ENCODE measurements at regions not wholly inside any gene's neighbourhood (a gene's known extent, or its start where the extent isn't known, plus 50 kb on each side); places are given as distances from the start of the nearest gene placed in this dataset.

- H3K4me1 ChIP-seq = no peaks in the 10 kb centered on the region
- no peak for DNase-seq
- no peak overlapping the region for H3K27ac ChIP-seq
- H3K36me3 ChIP-seq = no peaks in the 10 kb centered on the region
- ATAC-seq = no peak
- H3K9me3 ChIP-seq = no peaks in the 10 kb centered on the region
- intact Hi-C loops (cut with DNase I) = no loop called here
- TF ChIP-seq CTCF (IDR thresholded peaks at IDR 0.05) = no peak
- no peak overlapping the region for H3K4me3 ChIP-seq
- no peaks in the 10 kb centered on the region for H3K27me3 ChIP-seq
Measured at GRCh38 chr13:83281654-83282053, 600.6 kb downstream of the SLITRK1 start.

GRCh38 chr13:83274679-83275078 lies 607.6 kb downstream of the SLITRK1 start:
- Histone ChIP-seq H3K36me3 (no peaks in the 10 kb centered on the region), H3K4me1 (no peaks in the 10 kb centered on the region), H3K27me3 (no peaks in the 10 kb centered on the region), H3K9me3 (no peaks in the 10 kb centered on the region), H3K27ac (no peak overlapping the region), H3K4me3 (no peak overlapping the region)
- TF ChIP-seq CTCF (IDR thresholded peaks at IDR 0.05) = no peak
- no peak for ATAC-seq
- DNase-seq = no peak
- intact Hi-C loops (cut with DNase I) = no loop called here

GRCh38 chr13:83272652-83273240 lies 609.5 kb downstream of the SLITRK1 start:
- ATAC-seq = no peak
- no peaks in the 10 kb centered on the region for H3K9me3 ChIP-seq
- no peak for TF ChIP-seq CTCF (IDR thresholded peaks at IDR 0.05)
- no peaks in the 10 kb centered on the region for H3K27me3 ChIP-seq
- H3K4me1 ChIP-seq = no peaks in the 10 kb centered on the region
- no peak overlapping the region for H3K27ac ChIP-seq
- intact Hi-C loops (cut with DNase I) = no loop called here
- no peaks in the 10 kb centered on the region for H3K36me3 ChIP-seq
- H3K4me3 ChIP-seq = no peak overlapping the region
- no peak for DNase-seq

GRCh38 chr13:83272076-83272475 lies 610.2 kb downstream of the SLITRK1 start:
- Histone ChIP-seq H3K4me1 (no peaks in the 10 kb centered on the region), H3K27me3 (no peaks in the 10 kb centered on the region), H3K4me3 (no peak overlapping the region), H3K27ac (no peak overlapping the region), H3K36me3 (no peaks in the 10 kb centered on the region), H3K9me3 (no peaks in the 10 kb centered on the region)
- intact Hi-C loops (cut with DNase I) = no loop called here
- DNase-seq (no peak), ATAC-seq (no peak)
- no peak for TF ChIP-seq CTCF (IDR thresholded peaks at IDR 0.05)

- Histone ChIP-seq H3K4me1 (no peaks in the 10 kb centered on the region), H3K27me3 (no peaks in the 10 kb centered on the region), H3K9me3 (no peaks in the 10 kb centered on the region), H3K27ac (no peak overlapping the region), H3K4me3 (no peak overlapping the region), H3K36me3 (no peaks in the 10 kb centered on the region)
- ATAC-seq (no peak), DNase-seq (no peak)
- intact Hi-C loops (cut with DNase I) = no loop called here
- TF ChIP-seq CTCF (IDR thresholded peaks at IDR 0.05) = no peak
Measured at GRCh38 chr13:83265279-83265678, 617.0 kb downstream of the SLITRK1 start.

- TF ChIP-seq CTCF (IDR thresholded peaks at IDR 0.05) = no peak
- Histone ChIP-seq H3K4me1 (no peaks in the 10 kb centered on the region), H3K9me3 (no peaks in the 10 kb centered on the region), H3K27ac (no peak overlapping the region), H3K4me3 (no peak overlapping the region), H3K27me3 (no peaks in the 10 kb centered on the region), H3K36me3 (no peaks in the 10 kb centered on the region)
- no peak for DNase-seq
- no peak for ATAC-seq
- intact Hi-C loops (cut with DNase I) = no loop called here
Measured at GRCh38 chr13:83248751-83249150, 633.5 kb downstream of the SLITRK1 start.
